HepG2 (cell line): ENCODE measurements at regions not wholly inside any gene's neighbourhood (a gene's known extent, or its start where the extent isn't known, plus 50 kb on each side); places are given as distances from the start of the nearest gene placed in this dataset.
"Not testable (repeated sequence)": the region's sequence is repeated elsewhere in the genome, so short reads cannot be mapped to it uniquely, and the experiment has no call there.

Experiments
- ATAC-seq: fragments of 200-7000 bp; cut with Tn5 transposase; 3 replicates; pipeline ENCODE4 v1.9.1; 2020; ENCODE audit warnings: mild to moderate bottlenecking, moderate library complexity
- BruUV-seq: library from RNA; stranded (reverse); fragments of 400-500 nt; replicated peaks from 2 replicates; lab custom pipeline; 2021; lab: Mats Ljungman, UMichigan
- CTCF ChIA-PET: fragments of 300-600 bp; formaldehyde crosslinking; extraction: SDS; loops from one replicate; lab custom pipeline; 2021; ENCODE audit warnings: low total read pairs, inconsistent platforms, low intra/inter-chr PET ratio; lab: Yijun Ruan, JAX
- POLR2A ChIA-PET: fragments of 350-600 bp; sonication (Branson Sonifier 250); formaldehyde crosslinking; loops from one replicate; lab custom pipeline; 2020; ENCODE audit warnings: antibody characterized with exemption, inconsistent platforms; lab: Yijun Ruan, JAX
- DNase-seq: peaks from one replicate; pipeline ENCODE4 v3.0.0-alpha.2; 2015; ENCODE audit warnings: low spot score
- FAIRE-seq: peaks from 3 replicates; lab custom pipeline; 2011; peaks lifted over from hg19 to GRCh38; lab: Jason Lieb, UNC
- H2AFZ ChIP-seq: one replicate; pipeline ENCODE4 v1.6.1; 2011; ENCODE audit warnings: low read length, inconsistent platforms
- H3K27ac ChIP-seq: fragments of 300-600 bp; 3 replicates; pipeline ENCODE4 v1.8.0; 2011; ENCODE audit warnings: mixed run types, mild to moderate bottlenecking, mixed read lengths, low read length, inconsistent platforms; ENCODE audit not compliant: insufficient read depth; ENCODE audit errors: extremely low read length
- H3K27me3 ChIP-seq, 2 experiments: fragments of 200-600 bp in 1 of 2; 2 replicates in 1 of 2; 3 replicates in 1 of 2; pipeline versions ENCODE4 v1.6.0 to v1.8.0; 2011; ENCODE audit warnings: low read length in 2 of 2, mild to moderate bottlenecking in 2 of 2, moderate library complexity in 2 of 2, inconsistent platforms in 1 of 2; ENCODE audit not compliant: insufficient read depth in 2 of 2, control insufficient read depth in 1 of 2
- H3K36me3 ChIP-seq, 2 experiments: fragments of 200-600 bp in 1 of 2; replicated peaks in 1 of 2; 2 replicates in 1 of 2; 3 replicates in 1 of 2; pipeline versions ENCODE4 v1.5.1 to v1.8.0; 2011; ENCODE audit warnings: low read length in 2 of 2, inconsistent platforms in 1 of 2; ENCODE audit not compliant: insufficient read depth in 2 of 2, control insufficient read depth in 1 of 2
- H3K4me1 ChIP-seq: 2 replicates; pipeline ENCODE4 v1.5.1; 2012; ENCODE audit warnings: low read length, inconsistent platforms; ENCODE audit not compliant: insufficient read depth
- H3K4me2 ChIP-seq: 2 replicates; pipeline ENCODE4 v1.6.0; 2011; ENCODE audit warnings: low read depth, low read length, inconsistent platforms
- H3K4me3 ChIP-seq, 3 experiments: fragments of 200-600 bp in 1 of 3; sonication (generic), shearing (Covaris generic) in 1 of 3; replicated peaks in 1 of 3; 2 replicates each; pipeline ENCODE4 v1.5.1; 2011 to 2016; ENCODE audit warnings: low read length in 3 of 3, inconsistent platforms in 2 of 3, low read depth in 2 of 3, mild to moderate bottlenecking in 2 of 3, control low read depth in 1 of 3, mixed read lengths in 1 of 3; ENCODE audit not compliant: insufficient read depth in 1 of 3
- H3K79me2 ChIP-seq: one replicate; pipeline ENCODE4 v1.6.1; 2011; ENCODE audit warnings: low read length, inconsistent platforms; ENCODE audit not compliant: insufficient read depth
- H3K9ac ChIP-seq: 2 replicates; pipeline ENCODE4 v1.6.0; 2011; ENCODE audit warnings: mild to moderate bottlenecking, low read depth, low read length, inconsistent platforms; ENCODE audit not compliant: insufficient read depth
- H3K9me3 ChIP-seq: 2 replicates; pipeline ENCODE4 v1.5.1; 2012; ENCODE audit warnings: mild to moderate bottlenecking, low read length
- H4K20me1 ChIP-seq: 2 replicates; pipeline ENCODE4 v1.6.0; 2011; ENCODE audit warnings: inconsistent platforms, mild to moderate bottlenecking, low read length, moderate library complexity; ENCODE audit not compliant: insufficient read depth
- DDIT3 ChIP-seq: sonication (generic); formaldehyde crosslinking; IDR thresholded peaks from 2 replicates; pipeline ENCODE4 v1.4.0; 2020; ENCODE audit warnings: mild to moderate bottlenecking, missing genetic modification reagents
- NFE2 ChIP-seq: sonication (generic); formaldehyde crosslinking; IDR thresholded peaks from 2 replicates; pipeline ENCODE4 v1.4.0; 2020; ENCODE audit warnings: missing genetic modification reagents
- SRSF9 ChIP-seq: fragments of 200-400 bp; formaldehyde crosslinking; IDR thresholded peaks from 2 replicates; pipeline ENCODE4 v1.6.1; 2018; ENCODE audit warnings: borderline replicate concordance, mild to moderate bottlenecking, low read depth, low read length; ENCODE audit not compliant: insufficient read depth, poor library complexity, severe bottlenecking
- WGBS: methylation state at CpG from one replicate; pipeline ENCODE4 v1.1.6; 2017; ENCODE audit warnings: low lambda C conversion rate; 5-methylcytosine and 5-hydroxymethylcytosine counted together
- in situ Hi-C: cut with HindIII; loops from 2 replicates; pipeline ENCODE4 v1.10.0; 2017; ENCODE audit warnings: low pct_unique_long_range_greater_than_20kb; ENCODE audit not compliant: extremely low pct_ligation_motif_present
- intact Hi-C: fragments of 100-400 bp; cut with micrococcal nuclease; formaldehyde crosslinking; loops from one replicate; pipeline ENCODE4 v1.10.0; 2022; ENCODE audit not compliant: unreplicated experiment

GRCh38 chr6:156191390-156191789 is 585.8 kb upstream of the ARID1B start:
- H3K9ac ChIP-seq, H3K4me1 ChIP-seq, H3K9me3 ChIP-seq, H3K27ac ChIP-seq, CTCF ChIA-PET, H3K36me3 ChIP-seq, FAIRE-seq, ATAC-seq, H3K27me3 ChIP-seq, H4K20me1 ChIP-seq, in situ Hi-C loops, POLR2A ChIA-PET, H3K79me2 ChIP-seq, H3K4me3 ChIP-seq, BruUV-seq, H2AFZ ChIP-seq, H3K4me2 ChIP-seq, DNase-seq, intact Hi-C loops: not testable (repeated sequence)
- peak; percentile 98 for TF ChIP-seq SRSF9

DNA sequence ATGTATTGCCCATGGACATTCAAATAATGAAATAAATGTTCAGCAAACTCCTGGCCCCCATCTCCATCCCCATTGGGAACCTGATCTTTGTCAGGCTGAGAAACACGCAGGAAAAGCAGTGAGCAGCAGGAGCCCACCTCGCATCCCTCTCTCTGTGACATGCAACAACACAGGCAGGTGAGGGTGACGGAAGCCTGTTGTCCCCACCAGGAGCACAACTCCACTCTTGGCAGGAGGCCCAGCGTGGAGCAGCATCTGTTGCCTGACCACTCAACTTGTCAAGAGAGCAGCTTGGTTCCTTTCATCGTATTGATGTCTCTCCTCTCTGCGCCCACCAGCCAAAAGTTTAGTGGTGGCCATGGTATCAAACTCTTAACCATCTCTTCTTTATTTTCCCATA is 586.9 kb upstream of the ARID1B start:
- 36% methylated on average over 6 of the region's 6 CpGs for WGBS
- Histone ChIP-seq H2AFZ (no peak overlapping the region), H3K4me2 (no peak overlapping the region), H4K20me1 (no peaks in the 10 kb centered on the region), H3K79me2 (no peaks in the 10 kb centered on the region), H3K27me3 (no peaks in the 10 kb centered on the region; a peak in 1 of 5 replicates), H3K9me3 (peaks cover 4% of the 10 kb centered on the region; the same call in 1 of the 2 replicates), H3K27ac (no peak overlapping the region), H3K4me3 (no peak overlapping the region), H3K4me1 (no peaks in the 10 kb centered on the region), H3K36me3 (no peaks in the 10 kb centered on the region), H3K9ac (no peak overlapping the region)
- ChIA-PET POLR2A (no interaction called here), CTCF (no interaction called here)
- DNase-seq, result no peak
- in situ Hi-C loops, result no loop called here
- intact Hi-C loops, result no loop called here
- no peak for TF ChIP-seq DDIT3
- TF ChIP-seq NFE2, result no peak
- FAIRE-seq, result no peak
- ATAC-seq, result no peak
- no TSS peak for BruUV-seq
